ENCODE measurements at regions not wholly inside any gene's neighbourhood (a gene's known extent, or its start where the extent isn't known, plus 50 kb on each side); places are given as distances from the start of the nearest gene placed in this dataset.
A peak's percentile ranks its signal among the peaks of the same experiment; 100 is the strongest.
"Not testable (repeated sequence)": the region's sequence is repeated elsewhere in the genome, so short reads cannot be mapped to it uniquely, and the experiment has no call there.

GRCh38 chr4:118592289-118592688, 92.9 kb upstream of the METTL14 start:
- H3K4me1 ChIP-seq (ENCODE audit: insufficient read depth, low read length); H3K9me3 ChIP-seq (ENCODE audit: insufficient read depth, low read depth, low read length); H3K36me3 ChIP-seq (ENCODE audit: insufficient read depth, low read depth, low read length); H3K27ac ChIP-seq (ENCODE audit: low read length); H3K27me3 ChIP-seq (ENCODE audit: insufficient read depth, low read length): not testable (repeated sequence)
- Histone ChIP-seq H3K9ac (ENCODE audit: low read depth, low read length) (peak overlapping the region; percentile 83; the same call in 1 of the 2 replicates), H3K4me3 (ENCODE audit: low read length) (peak overlapping the region; percentile 77)

GRCh38 chr4:118595883-118596282, 89.3 kb upstream of the METTL14 start:
- H3K36me3 ChIP-seq (ENCODE audit: insufficient read depth, low read depth, low read length); H3K4me1 ChIP-seq (ENCODE audit: insufficient read depth, low read length); H3K4me3 ChIP-seq (ENCODE audit: low read length); H3K9ac ChIP-seq (ENCODE audit: low read depth, low read length); H3K27me3 ChIP-seq (ENCODE audit: insufficient read depth, low read length); H3K27ac ChIP-seq (ENCODE audit: low read length); H3K9me3 ChIP-seq (ENCODE audit: insufficient read depth, low read depth, low read length): not testable (repeated sequence)

- not testable (repeated sequence) for H3K27ac ChIP-seq (ENCODE audit: low read length); H3K27me3 ChIP-seq (ENCODE audit: insufficient read depth, low read length); H3K9me3 ChIP-seq (ENCODE audit: insufficient read depth, low read depth, low read length); H3K4me3 ChIP-seq (ENCODE audit: low read length); H3K4me1 ChIP-seq (ENCODE audit: insufficient read depth, low read length); H3K9ac ChIP-seq (ENCODE audit: low read depth, low read length); H3K36me3 ChIP-seq (ENCODE audit: insufficient read depth, low read depth, low read length)
Observed at GRCh38 chr4:118625097-118625496, 60.1 kb upstream of the METTL14 start.

GRCh38 chr4:118629697-118630096, 55.5 kb upstream of the METTL14 start:
- H3K9me3 ChIP-seq (ENCODE audit: insufficient read depth, low read depth, low read length); H3K4me1 ChIP-seq (ENCODE audit: insufficient read depth, low read length); H3K9ac ChIP-seq (ENCODE audit: low read depth, low read length); H3K27ac ChIP-seq (ENCODE audit: low read length); H3K4me3 ChIP-seq (ENCODE audit: low read length); H3K27me3 ChIP-seq (ENCODE audit: insufficient read depth, low read length): not testable (repeated sequence)
- peaks cover 16% of the 10 kb centered on the region for H3K36me3 ChIP-seq (ENCODE audit: insufficient read depth, low read depth, low read length)

GRCh38 chr4:118630897-118631296, 54.3 kb upstream of the METTL14 start:
- H3K9me3 ChIP-seq (ENCODE audit: insufficient read depth, low read depth, low read length); H3K4me1 ChIP-seq (ENCODE audit: insufficient read depth, low read length); H3K9ac ChIP-seq (ENCODE audit: low read depth, low read length): not testable (repeated sequence)

GRCh38 chr4:118631321-118632050, 53.7 kb upstream of the METTL14 start:
- H3K27ac ChIP-seq (ENCODE audit: low read length); H3K9ac ChIP-seq (ENCODE audit: low read depth, low read length); H3K27me3 ChIP-seq (ENCODE audit: insufficient read depth, low read length); H3K4me3 ChIP-seq (ENCODE audit: low read length); H3K4me1 ChIP-seq (ENCODE audit: insufficient read depth, low read length); H3K9me3 ChIP-seq (ENCODE audit: insufficient read depth, low read depth, low read length): not testable (repeated sequence)
- peaks cover 16% of the 10 kb centered on the region for H3K36me3 ChIP-seq (ENCODE audit: insufficient read depth, low read depth, low read length)

More at GRCh38 chr4:118630897-118631296, 54.3 kb upstream of the METTL14 start:
- H3K27me3 ChIP-seq (ENCODE audit: insufficient read depth, low read length); H3K4me3 ChIP-seq (ENCODE audit: low read length); H3K27ac ChIP-seq (ENCODE audit: low read length): not testable (repeated sequence)
- H3K36me3 ChIP-seq (ENCODE audit: insufficient read depth, low read depth, low read length) = peaks cover 16% of the 10 kb centered on the region

- H3K4me3 ChIP-seq (ENCODE audit: low read length); H3K4me1 ChIP-seq (ENCODE audit: insufficient read depth, low read length); H3K27me3 ChIP-seq (ENCODE audit: insufficient read depth, low read length); H3K27ac ChIP-seq (ENCODE audit: low read length); H3K9ac ChIP-seq (ENCODE audit: low read depth, low read length); H3K9me3 ChIP-seq (ENCODE audit: insufficient read depth, low read depth, low read length): not testable (repeated sequence)
- peaks cover 16% of the 10 kb centered on the region for H3K36me3 ChIP-seq (ENCODE audit: insufficient read depth, low read depth, low read length)
Observed at GRCh38 chr4:118633476-118633875, 51.7 kb upstream of the METTL14 start.

- peaks cover 16% of the 10 kb centered on the region for H3K36me3 ChIP-seq (ENCODE audit: insufficient read depth, low read depth, low read length)
- not testable (repeated sequence) for H3K4me3 ChIP-seq (ENCODE audit: low read length); H3K27ac ChIP-seq (ENCODE audit: low read length); H3K4me1 ChIP-seq (ENCODE audit: insufficient read depth, low read length); H3K9ac ChIP-seq (ENCODE audit: low read depth, low read length); H3K9me3 ChIP-seq (ENCODE audit: insufficient read depth, low read depth, low read length); H3K27me3 ChIP-seq (ENCODE audit: insufficient read depth, low read length)
Observed at GRCh38 chr4:118634126-118634875, 50.9 kb upstream of the METTL14 start.
